HG02678 (cell line): ENCODE measurements at regions not wholly inside any gene's neighbourhood (a gene's known extent, or its start where the extent isn't known, plus 50 kb on each side); places are given as distances from the start of the nearest gene placed in this dataset.
"Not testable (repeated sequence)": the region's sequence is repeated elsewhere in the genome, so short reads cannot be mapped to it uniquely, and the experiment has no call there.

Experiments used
- ATAC-seq: cut with Tn5 transposase; IDR thresholded peaks from one replicate; pipeline ENCODE4 v1.9.1; 2021; ENCODE audit warnings: mild to moderate bottlenecking, moderate library complexity; ENCODE audit not compliant: unreplicated experiment

- ATAC-seq: no peak
Observed at GRCh38 chr10:52966904-52967303, 194.3 kb upstream of the MBL2 start.

- ATAC-seq: peak; percentile 97
Observed at GRCh38 chr10:52965938-52966401, 193.4 kb upstream of the MBL2 start.

- ATAC-seq: no peak
Observed at GRCh38 chr10:52965509-52965908, 192.9 kb upstream of the MBL2 start.

- ATAC-seq: no peak
Observed at GRCh38 chr10:52961323-52961722, 188.7 kb upstream of the MBL2 start.

- ATAC-seq: no peak
Observed at GRCh38 chr10:52959810-52960209, 187.2 kb upstream of the MBL2 start.

GRCh38 chr10:52956861-52957260, 184.3 kb upstream of the MBL2 start:
- ATAC-seq: no peak

GRCh38 chr10:52956461-52956860, 183.9 kb upstream of the MBL2 start:
- no peak for ATAC-seq

- no peak for ATAC-seq
Observed at GRCh38 chr10:52955337-52955736, 182.8 kb upstream of the MBL2 start.

GRCh38 chr10:52954407-52954806, 181.8 kb upstream of the MBL2 start:
- ATAC-seq: no peak

- no peak for ATAC-seq
Observed at GRCh38 chr10:52952391-52953055, 179.9 kb upstream of the MBL2 start.

GRCh38 chr10:52951824-52952223, 179.2 kb upstream of the MBL2 start:
- peak; percentile 96 for ATAC-seq

GRCh38 chr10:52950578-52950977, 178.0 kb upstream of the MBL2 start:
- ATAC-seq: no peak

- no peak for ATAC-seq
Observed at GRCh38 chr10:52949899-52950298, 177.3 kb upstream of the MBL2 start.

- ATAC-seq: no peak
Observed at GRCh38 chr10:52946486-52946885, 173.9 kb upstream of the MBL2 start.

GRCh38 chr10:52945521-52945920, 172.9 kb upstream of the MBL2 start:
- not testable (repeated sequence) for ATAC-seq

GRCh38 chr10:52940921-52941320, 168.3 kb upstream of the MBL2 start:
- no peak for ATAC-seq

GRCh38 chr10:52939894-52940293, 167.3 kb upstream of the MBL2 start:
- no peak for ATAC-seq

- no peak for ATAC-seq
Observed at GRCh38 chr10:52933748-52934147, 161.2 kb upstream of the MBL2 start.

- no peak for ATAC-seq
Observed at GRCh38 chr10:52927678-52928077, 155.1 kb upstream of the MBL2 start.

GRCh38 chr10:52923520-52923919, 150.9 kb upstream of the MBL2 start:
- no peak for ATAC-seq

GRCh38 chr10:52918714-52919305, 146.2 kb upstream of the MBL2 start:
- ATAC-seq: no peak

GRCh38 chr10:52915391-52915790, 142.8 kb upstream of the MBL2 start:
- no peak for ATAC-seq

- no peak for ATAC-seq
Observed at GRCh38 chr10:52911163-52911562, 138.6 kb upstream of the MBL2 start.
